VCaP (cell line): ENCODE measurements at regions not wholly inside any gene's neighbourhood (a gene's known extent, or its start where the extent isn't known, plus 50 kb on each side); places are given as distances from the start of the nearest gene placed in this dataset.
"Not testable (repeated sequence)": the region's sequence is repeated elsewhere in the genome, so short reads cannot be mapped to it uniquely, and the experiment has no call there.

Experiments used
- H3K27ac ChIP-seq: fragments of 450-650 bp; 2 replicates; pipeline ENCODE4 v1.5.1; 2017
- CTCF ChIP-seq: fragments of 450-650 bp; conservative IDR thresholded peaks from 2 replicates; pipeline ENCODE4 v1.5.1; 2017; ENCODE audit warnings: mild to moderate bottlenecking, moderate library complexity

- no peak overlapping the region for H3K27ac ChIP-seq
- no peak for TF ChIP-seq CTCF
Measured at GRCh38 chr1:121459235-121459634, 274.5 kb downstream of the SRGAP2C start.

- H3K27ac ChIP-seq, result not testable (repeated sequence)
Measured at GRCh38 chr1:121469395-121469794, 284.6 kb downstream of the SRGAP2C start.

GRCh38 chr1:121470401-121470800 lies 285.6 kb downstream of the SRGAP2C start:
- H3K27ac ChIP-seq, result not testable (repeated sequence)

- TF ChIP-seq CTCF, result no peak
- no peak overlapping the region for H3K27ac ChIP-seq
Measured at GRCh38 chr1:121471523-121471922, 286.7 kb downstream of the SRGAP2C start.

GRCh38 chr1:121472017-121472416 lies 287.2 kb downstream of the SRGAP2C start:
- no peak for TF ChIP-seq CTCF
- H3K27ac ChIP-seq, result no peak overlapping the region

- H3K27ac ChIP-seq, result no peak overlapping the region
- no peak for TF ChIP-seq CTCF
Measured at GRCh38 chr1:121483234-121483633, 298.5 kb downstream of the SRGAP2C start.

- TF ChIP-seq CTCF, result no peak
- H3K27ac ChIP-seq, result no peak overlapping the region
Measured at GRCh38 chr1:121483961-121484424, 299.2 kb downstream of the SRGAP2C start.

- not testable (repeated sequence) for H3K27ac ChIP-seq
Measured at GRCh38 chr1:121494796-121495195, 310.0 kb downstream of the SRGAP2C start.

GRCh38 chr1:121511455-121511854 lies 326.7 kb downstream of the SRGAP2C start:
- H3K27ac ChIP-seq, result not testable (repeated sequence)

- not testable (repeated sequence) for H3K27ac ChIP-seq
Measured at GRCh38 chr1:121511876-121512275, 327.1 kb downstream of the SRGAP2C start.

- TF ChIP-seq CTCF, result no peak
Measured at GRCh38 chr1:121515235-121515634, 330.5 kb downstream of the SRGAP2C start.

More at GRCh38 chr1:121515235-121515634, 330.5 kb downstream of the SRGAP2C start:
- H3K27ac ChIP-seq, result no peak overlapping the region
